T-cell (primary cell): ENCODE measurements at regions not wholly inside any gene's neighbourhood (a gene's known extent, or its start where the extent isn't known, plus 50 kb on each side); places are given as distances from the start of the nearest gene placed in this dataset.

Source experiments
- ATAC-seq, 4 experiments: fragments of 200-7000 bp in 3 of 4; fragments of 150-1000 bp in 1 of 4; cut with Tn5 transposase; replicated peaks in 1 of 4; 1 replicate in 3 of 4; 2 replicates in 1 of 4; pipeline ENCODE4 v1.10.0; 2021; ENCODE audit warnings: moderate library complexity in 3 of 4, mild to moderate bottlenecking in 2 of 4, moderate number of reproducible peaks in 1 of 4
- CTCF ChIA-PET, 2 donors: fragments of 300-600 bp; sonication (Branson Sonifier 250); formaldehyde crosslinking; loops; one replicate each; lab custom pipeline; 2022; ENCODE audit warnings: antibody characterized with exemption in 2 of 2; lab: Charles Lee
- POLR2A ChIA-PET, 2 donors: fragments of 300-600 bp; sonication (Branson Sonifier 250); formaldehyde crosslinking; loops; one replicate each; lab custom pipeline; 2022; ENCODE audit warnings: antibody characterized with exemption in 2 of 2; lab: Charles Lee
- DNase-seq, 35 experiments: peaks; one replicate each; pipeline versions ENCODE4 v3.0.0 to v3.0.0-alpha.2; 2013 to 2023
- H3K27ac ChIP-seq: one replicate; pipeline ENCODE4 v1.5.1; 2013; ENCODE audit warnings: low read length
- H3K27me3 ChIP-seq, 2 experiments: replicated peaks in 1 of 2; 1 replicate in 1 of 2; 2 replicates in 1 of 2; pipeline versions ENCODE4 v1.6.1 to v1.7.0; 2013; ENCODE audit warnings: low read length in 1 of 2, mixed read lengths in 1 of 2; ENCODE audit not compliant: control insufficient read depth in 2 of 2, insufficient read depth in 2 of 2; ENCODE audit errors: extremely low read depth in 1 of 2
- H3K36me3 ChIP-seq, 2 donors: 1 replicate in 1 of 2; 2 replicates in 1 of 2; pipeline versions ENCODE4 v1.6.1 to v1.7.0; 2013; ENCODE audit warnings: low read length in 1 of 2; ENCODE audit not compliant: control insufficient read depth in 2 of 2, insufficient read depth in 1 of 2; ENCODE audit errors: extremely low read depth in 1 of 2
- H3K4me1 ChIP-seq, 2 experiments: 1 replicate in 1 of 2; 2 replicates in 1 of 2; pipeline versions ENCODE4 v1.6.1 to v1.7.0; 2013; ENCODE audit warnings: low read length in 2 of 2, mixed read lengths in 1 of 2; ENCODE audit not compliant: insufficient read depth in 2 of 2, control insufficient read depth in 1 of 2; ENCODE audit errors: extremely low read depth in 1 of 2
- H3K4me3 ChIP-seq, 2 donors: 1 replicate in 1 of 2; 2 replicates in 1 of 2; pipeline versions ENCODE4 v1.5.1 to v1.7.0; 2013; ENCODE audit warnings: mild to moderate bottlenecking in 2 of 2, low read length in 1 of 2, moderate library complexity in 1 of 2; ENCODE audit not compliant: control insufficient read depth in 1 of 2; ENCODE audit errors: extremely low read depth in 1 of 2
- H3K9me3 ChIP-seq: 2 replicates; pipeline ENCODE4 v1.7.0; 2013
- H3K27ac Mint-ChIP-seq, 2 donors: one replicate each; pipeline ENCODE4 v1.8.0; 2020 to 2021; ENCODE audit warnings: mild to moderate bottlenecking in 2 of 2, mixed read lengths in 2 of 2
- H3K27me3 Mint-ChIP-seq, 2 donors: one replicate each; pipeline ENCODE4 v1.8.0; 2021 to 2022; ENCODE audit warnings: mixed read lengths in 2 of 2
- H3K36me3 Mint-ChIP-seq: one replicate; pipeline ENCODE4 v1.8.0; 2021; ENCODE audit warnings: mixed read lengths
- H3K4me1 Mint-ChIP-seq, 3 donors: one replicate each; pipeline ENCODE4 v1.8.0; 2020 to 2022; ENCODE audit warnings: mixed read lengths in 3 of 3, mild to moderate bottlenecking in 1 of 3
- H3K4me3 Mint-ChIP-seq, 3 donors: one replicate each; pipeline ENCODE4 v1.8.0; 2020 to 2022; ENCODE audit warnings: mild to moderate bottlenecking in 3 of 3, mixed read lengths in 3 of 3, moderate library complexity in 3 of 3
- H3K9me3 Mint-ChIP-seq, 3 donors: one replicate each; pipeline ENCODE4 v1.8.0; 2020 to 2022; ENCODE audit warnings: mixed read lengths in 3 of 3
- WGBS: methylation state at CpG from one replicate; pipeline ENCODE4 v1.1.5; 2013; ENCODE audit warnings: missing lambda C conversion rate; ENCODE audit not compliant: insufficient coverage; 5-methylcytosine and 5-hydroxymethylcytosine counted together

- Mint-ChIP-seq H3K27me3 (no peaks in the 10 kb centered on the region), H3K4me3 (no peak overlapping the region), H3K4me1 (no peaks in the 10 kb centered on the region), H3K36me3 (no peaks in the 10 kb centered on the region), H3K9me3 (peaks cover 0 to 10% (median 3%) of the 10 kb centered on the region in 3 donors), H3K27ac (no peak overlapping the region)
- Histone ChIP-seq H3K9me3 (no peaks in the 10 kb centered on the region), H3K4me1 (no peaks in the 10 kb centered on the region), H3K4me3 (no peak overlapping the region), H3K27me3 (no peaks in the 10 kb centered on the region), H3K36me3 (no peaks in the 10 kb centered on the region), H3K27ac (no peak overlapping the region)
- DNase-seq (no peak), ATAC-seq (no peak)
- ChIA-PET CTCF (no interaction called here), POLR2A (no interaction called here)
- WGBS: no CpG with 5 or more reads among the region's 2 CpGs
These were observed 281.9 kb downstream of the FIGN start for GRCh38 chr2:163453920-163454319.

DNA sequence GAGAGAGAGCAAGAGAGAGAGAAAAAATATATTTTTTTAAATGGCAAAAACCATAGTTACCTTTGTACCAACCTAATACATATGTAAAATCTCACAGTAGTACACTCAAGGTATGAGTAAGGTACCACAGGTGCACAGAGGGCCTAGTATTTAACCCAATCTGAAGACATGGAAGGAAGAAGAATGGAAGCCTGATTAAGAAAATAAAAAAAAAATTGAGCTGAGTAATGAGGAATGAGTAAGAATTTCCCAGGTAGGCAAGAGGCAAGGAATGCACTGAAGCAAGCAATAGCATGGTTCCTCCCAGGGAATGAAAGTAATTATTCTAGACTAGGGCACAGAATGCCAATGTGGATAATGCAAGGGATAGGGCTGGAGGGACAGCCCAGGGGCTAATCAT is 294.2 kb downstream of the FIGN start:
- Histone ChIP-seq H3K4me3 (no peak overlapping the region), H3K27ac (no peak overlapping the region), H3K27me3 (no peaks in the 10 kb centered on the region), H3K4me1 (no peaks in the 10 kb centered on the region), H3K9me3 (no peaks in the 10 kb centered on the region), H3K36me3 (no peaks in the 10 kb centered on the region)
- ChIA-PET CTCF (no interaction called here), POLR2A (no interaction called here)
- H3K9me3 Mint-ChIP-seq: peaks cover 3 to 9% (median 7%) of the 10 kb centered on the region in 3 donors
- no peak for ATAC-seq
- no peaks in the 10 kb centered on the region for H3K27me3 Mint-ChIP-seq
- no peak for DNase-seq
- no peaks in the 10 kb centered on the region for H3K36me3 Mint-ChIP-seq
- no peaks in the 10 kb centered on the region for H3K4me1 Mint-ChIP-seq
- H3K27ac Mint-ChIP-seq: no peak overlapping the region
- H3K4me3 Mint-ChIP-seq: no peak overlapping the region

DNA sequence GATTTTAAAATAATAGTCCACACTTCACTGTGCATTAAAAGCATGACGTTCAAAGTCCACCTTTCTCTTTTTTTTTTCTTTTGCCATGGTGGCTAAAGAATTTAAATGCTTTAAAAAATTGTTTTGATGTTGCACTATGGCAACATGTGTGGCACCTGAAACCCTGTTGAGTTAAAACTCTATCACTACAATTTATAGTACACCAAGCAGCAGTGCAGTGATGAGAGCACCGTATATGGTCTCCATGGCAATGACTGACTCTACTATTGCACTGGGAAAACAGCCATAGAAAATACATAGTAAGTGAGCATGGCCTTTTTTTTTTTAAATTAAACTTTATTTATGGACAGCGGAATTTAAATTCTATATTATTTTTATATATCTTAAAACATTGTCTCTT is 298.8 kb downstream of the FIGN start:
- ATAC-seq: no peak
- no peaks in the 10 kb centered on the region for H3K36me3 ChIP-seq
- H3K4me3 ChIP-seq: no peak overlapping the region
- H3K4me3 Mint-ChIP-seq: no peak overlapping the region
- no peaks in the 10 kb centered on the region for H3K4me1 ChIP-seq
- no peak for DNase-seq
- H3K9me3 ChIP-seq: no peaks in the 10 kb centered on the region
- ChIA-PET CTCF (no interaction called here), POLR2A (no interaction called here)
- no peak overlapping the region for H3K27ac Mint-ChIP-seq
- peaks cover 0 to 8% (median 4%) of the 10 kb centered on the region in 3 donors for H3K9me3 Mint-ChIP-seq
- H3K27ac ChIP-seq: no peak overlapping the region
- no peaks in the 10 kb centered on the region for H3K27me3 Mint-ChIP-seq
- H3K36me3 Mint-ChIP-seq: no peaks in the 10 kb centered on the region
- no peaks in the 10 kb centered on the region for H3K4me1 Mint-ChIP-seq
- no peaks in the 10 kb centered on the region for H3K27me3 ChIP-seq
- WGBS: no CpG with 5 or more reads among the region's 3 CpGs

DNA sequence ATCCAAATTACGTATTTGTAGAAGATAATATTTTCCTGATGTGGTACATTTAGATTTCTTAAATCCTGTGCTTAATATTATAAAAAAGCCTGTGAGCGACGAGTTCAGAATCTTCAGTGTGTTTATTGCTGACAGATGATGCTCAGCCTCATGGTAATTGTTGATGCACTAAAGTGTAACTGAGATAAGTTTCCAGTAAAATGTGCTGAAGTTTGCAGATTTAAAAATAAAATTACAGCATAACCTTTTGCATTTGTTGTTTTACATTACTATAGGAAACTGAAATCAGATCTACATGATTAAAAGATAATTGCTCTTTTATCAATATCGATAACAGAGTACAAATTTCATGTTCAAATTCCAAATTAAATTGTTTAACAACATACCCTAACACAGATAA is 307.6 kb downstream of the FIGN start:
- Histone ChIP-seq H3K4me3 (no peak overlapping the region), H3K27ac (no peak overlapping the region), H3K36me3 (no peaks in the 10 kb centered on the region), H3K9me3 (no peaks in the 10 kb centered on the region), H3K27me3 (no peaks in the 10 kb centered on the region), H3K4me1 (no peaks in the 10 kb centered on the region)
- CTCF ChIA-PET: no interaction called here
- no peak overlapping the region for H3K27ac Mint-ChIP-seq
- POLR2A ChIA-PET: no interaction called here
- no peaks in the 10 kb centered on the region for H3K4me1 Mint-ChIP-seq
- DNase-seq (no peak), ATAC-seq (no peak)
- H3K4me3 Mint-ChIP-seq: no peak overlapping the region
- WGBS: no CpG with 5 or more reads among the region's 4 CpGs
- no peaks in the 10 kb centered on the region for H3K27me3 Mint-ChIP-seq
- no peaks in the 10 kb centered on the region for H3K36me3 Mint-ChIP-seq
- peaks cover 2 to 18% (median 12%) of the 10 kb centered on the region in 3 donors for H3K9me3 Mint-ChIP-seq

- ATAC-seq (no peak), DNase-seq (no peak)
- Histone ChIP-seq H3K9me3 (no peaks in the 10 kb centered on the region), H3K36me3 (no peaks in the 10 kb centered on the region), H3K27me3 (no peaks in the 10 kb centered on the region), H3K4me1 (no peaks in the 10 kb centered on the region), H3K4me3 (no peak overlapping the region), H3K27ac (no peak overlapping the region)
- Mint-ChIP-seq H3K27me3 (no peaks in the 10 kb centered on the region), H3K27ac (no peak overlapping the region), H3K4me3 (no peak overlapping the region), H3K9me3 (peaks cover 4 to 17% (median 10%) of the 10 kb centered on the region in 3 donors), H3K4me1 (no peaks in the 10 kb centered on the region), H3K36me3 (no peaks in the 10 kb centered on the region)
- no CpG with 5 or more reads among the region's 2 CpGs for WGBS
- POLR2A ChIA-PET: no interaction called here
- CTCF ChIA-PET: no interaction called here
These were observed 315.2 kb downstream of the FIGN start for GRCh38 chr2:163420604-163421003.

- H3K36me3 ChIP-seq: no peaks in the 10 kb centered on the region
- Mint-ChIP-seq H3K27me3 (no peaks in the 10 kb centered on the region), H3K36me3 (no peaks in the 10 kb centered on the region), H3K9me3 (peaks cover 9 to 14% (median 14%) of the 10 kb centered on the region in 3 donors), H3K4me1 (no peaks in the 10 kb centered on the region), H3K4me3 (no peak overlapping the region), H3K27ac (no peak overlapping the region)
- no peak for ATAC-seq
- no peak overlapping the region for H3K27ac ChIP-seq
- no peak overlapping the region for H3K4me3 ChIP-seq
- DNase-seq: no peak
- WGBS: no CpG with 5 or more reads among the region's 4 CpGs
- no peaks in the 10 kb centered on the region for H3K27me3 ChIP-seq
- H3K4me1 ChIP-seq: no peaks in the 10 kb centered on the region
- ChIA-PET POLR2A (no interaction called here), CTCF (no interaction called here)
- no peaks in the 10 kb centered on the region for H3K9me3 ChIP-seq
These were observed 316.6 kb downstream of the FIGN start for GRCh38 chr2:163419000-163419830.
